GM21367 (cell line): ENCODE measurements at regions not wholly inside any gene's neighbourhood (a gene's known extent, or its start where the extent isn't known, plus 50 kb on each side); places are given as distances from the start of the nearest gene placed in this dataset.
"Not testable (repeated sequence)": the region's sequence is repeated elsewhere in the genome, so short reads cannot be mapped to it uniquely, and the experiment has no call there.

Source experiments
- ATAC-seq: cut with Tn5 transposase; IDR thresholded peaks from one replicate; pipeline ENCODE4 v1.9.1; 2021; ENCODE audit not compliant: unreplicated experiment

- ATAC-seq: no peak
Measured at GRCh38 chr15:62316413-62317060, 151.5 kb upstream of the C2CD4B start.

DNA sequence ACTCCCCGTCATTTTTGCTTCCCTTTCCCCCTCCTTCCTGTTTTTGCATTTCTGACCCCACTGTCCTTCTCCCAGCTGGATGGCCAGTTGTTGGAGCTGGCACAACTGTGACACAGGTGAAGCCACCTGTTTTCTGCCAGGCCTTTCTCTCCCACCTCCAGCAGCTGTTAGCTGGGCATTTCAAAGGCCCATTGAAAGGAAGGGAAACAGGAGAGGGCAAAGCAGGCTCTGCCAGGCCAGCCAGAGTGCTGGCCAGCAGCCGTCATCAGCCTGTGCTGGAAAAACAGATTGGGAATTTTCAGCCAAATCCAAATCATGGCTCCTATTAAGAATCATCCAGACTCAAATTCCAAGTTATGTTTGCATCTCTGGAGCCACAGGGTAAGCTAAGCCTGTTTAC, 155.2 kb upstream of the C2CD4B start:
- ATAC-seq: no peak

GRCh38 chr15:62323353-62323890, 158.3 kb upstream of the C2CD4B start:
- ATAC-seq: no peak

DNA sequence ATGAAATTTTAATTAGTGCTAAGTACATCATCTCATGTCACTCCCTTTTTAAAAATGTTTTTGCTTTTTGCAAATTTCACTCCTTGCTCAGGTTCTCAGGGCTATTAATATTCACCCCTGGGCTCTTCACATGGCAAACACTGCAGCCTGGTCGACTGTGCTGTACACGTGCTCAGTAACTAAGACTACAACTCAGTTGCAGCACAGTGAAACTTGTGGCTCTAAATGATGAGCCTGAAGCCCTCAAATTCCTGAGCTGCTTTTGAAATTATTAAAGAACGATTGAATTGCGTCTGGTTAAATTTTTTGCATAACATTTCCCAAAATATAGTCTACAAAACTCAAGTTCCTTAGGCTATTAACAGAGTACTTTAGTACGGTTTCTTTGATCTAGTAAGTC, 159.3 kb upstream of the C2CD4B start:
- no peak for ATAC-seq

DNA sequence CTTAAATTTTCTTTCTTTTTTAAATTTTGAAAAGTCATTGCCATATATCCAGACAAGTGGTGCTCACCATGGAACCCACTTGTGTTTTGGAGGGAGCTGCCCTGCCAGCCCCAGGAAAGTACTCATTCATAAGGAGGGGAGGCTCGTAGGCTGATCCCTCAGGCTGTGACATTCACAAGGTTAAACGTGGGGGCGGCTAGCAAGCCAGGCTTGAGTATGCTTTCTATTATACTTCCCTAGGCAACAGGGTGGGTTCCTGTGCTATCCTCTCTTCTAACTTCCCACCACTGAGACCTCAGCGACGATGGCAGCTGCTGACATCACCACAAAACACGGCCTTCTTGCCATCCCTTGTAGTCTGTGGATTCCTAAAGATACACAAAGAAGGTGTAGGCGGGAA, 160.5 kb upstream of the C2CD4B start:
- no peak for ATAC-seq

DNA sequence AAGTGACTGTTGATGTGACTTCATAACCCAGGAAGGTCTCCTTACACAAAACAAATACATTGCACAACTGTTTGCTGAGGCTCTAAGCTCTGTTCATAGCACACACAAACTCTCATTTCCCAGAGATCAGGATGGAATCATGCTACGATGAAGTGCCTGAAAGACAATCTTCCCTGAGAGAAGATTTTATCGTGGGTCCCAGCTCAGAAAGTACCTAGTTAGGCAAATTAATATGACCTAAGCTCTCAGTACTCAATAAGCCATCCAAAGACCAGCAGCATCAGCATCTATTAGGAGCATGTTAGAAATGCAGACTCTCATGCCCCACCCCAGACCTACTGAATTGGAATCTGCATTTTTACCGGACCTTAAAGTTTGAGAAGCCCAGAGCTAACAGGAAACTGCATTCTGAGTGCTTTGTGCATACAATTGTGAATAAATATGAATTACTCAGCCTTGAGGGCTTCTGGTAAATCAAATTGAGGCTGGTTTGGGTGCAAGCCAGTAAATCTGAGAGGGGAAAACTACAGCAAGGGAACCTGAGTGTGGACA, 161.5 kb upstream of the C2CD4B start:
- ATAC-seq: no peak

DNA sequence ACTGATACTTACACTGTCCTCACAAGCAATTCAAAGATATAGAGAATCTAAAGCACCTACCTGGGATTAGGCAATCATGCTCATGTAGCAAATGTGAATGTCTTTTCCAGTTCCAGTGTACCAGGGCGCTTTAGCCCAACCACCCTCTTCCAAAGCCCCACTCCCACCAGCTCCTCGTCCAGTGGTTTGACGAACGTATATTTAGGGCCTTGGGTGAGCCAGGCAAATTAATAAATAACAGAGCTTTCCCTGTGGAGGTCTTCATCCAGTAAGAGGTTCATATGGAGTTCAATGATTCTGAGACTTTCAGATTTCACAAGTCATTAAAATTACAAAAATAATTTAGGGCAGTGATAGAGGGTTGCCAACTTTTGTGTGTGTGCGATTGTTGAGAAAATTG, 162.3 kb upstream of the C2CD4B start:
- ATAC-seq: no peak

- ATAC-seq: not testable (repeated sequence)
Measured at GRCh38 chr15:62332472-62332871, 167.4 kb upstream of the C2CD4B start.

GRCh38 chr15:62334536-62334935, 169.5 kb upstream of the C2CD4B start:
- ATAC-seq: no peak

DNA sequence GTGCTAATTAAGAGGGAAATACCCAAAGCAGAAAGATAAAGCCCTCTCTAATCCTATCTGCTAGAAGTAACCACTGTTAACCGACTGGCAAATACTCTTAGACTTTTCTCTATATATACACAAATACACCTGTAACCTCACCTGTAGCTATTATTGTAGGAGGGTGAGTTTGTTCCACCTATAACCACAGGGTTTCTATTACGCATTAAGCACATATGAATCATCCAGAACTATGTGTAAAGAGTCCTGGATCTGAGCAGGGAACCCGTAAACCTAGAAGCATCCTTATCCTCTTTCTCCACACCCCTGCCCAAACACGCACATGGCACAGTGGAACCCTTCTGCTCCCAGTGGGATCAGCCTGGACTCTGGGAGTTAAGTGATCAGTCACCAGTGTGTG, 172.8 kb upstream of the C2CD4B start:
- ATAC-seq: no peak

- ATAC-seq: no peak
Measured at GRCh38 chr15:62338497-62338896, 173.4 kb upstream of the C2CD4B start.

DNA sequence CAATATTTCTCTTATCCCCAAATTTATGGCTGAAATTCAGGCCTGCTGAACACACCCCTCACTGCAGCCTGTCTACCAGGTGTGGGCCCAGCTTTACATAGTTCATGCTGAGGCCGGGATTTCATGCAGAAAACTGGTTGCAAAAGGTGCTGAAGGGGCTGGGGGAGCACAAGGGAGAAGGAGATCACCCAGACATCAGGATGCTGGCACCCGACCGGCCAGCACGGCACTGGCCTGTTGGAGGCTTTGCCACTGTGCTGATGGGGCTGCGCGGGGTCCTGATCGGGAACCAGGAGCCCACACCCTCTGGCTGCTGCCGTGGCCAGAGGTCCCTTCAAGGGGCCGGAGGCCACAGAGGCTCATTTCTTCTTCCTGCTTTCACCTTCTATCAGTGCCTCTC, 177.9 kb upstream of the C2CD4B start:
- ATAC-seq: no peak

- ATAC-seq: no peak
Measured at GRCh38 chr15:62343397-62343796, 178.3 kb upstream of the C2CD4B start.

DNA sequence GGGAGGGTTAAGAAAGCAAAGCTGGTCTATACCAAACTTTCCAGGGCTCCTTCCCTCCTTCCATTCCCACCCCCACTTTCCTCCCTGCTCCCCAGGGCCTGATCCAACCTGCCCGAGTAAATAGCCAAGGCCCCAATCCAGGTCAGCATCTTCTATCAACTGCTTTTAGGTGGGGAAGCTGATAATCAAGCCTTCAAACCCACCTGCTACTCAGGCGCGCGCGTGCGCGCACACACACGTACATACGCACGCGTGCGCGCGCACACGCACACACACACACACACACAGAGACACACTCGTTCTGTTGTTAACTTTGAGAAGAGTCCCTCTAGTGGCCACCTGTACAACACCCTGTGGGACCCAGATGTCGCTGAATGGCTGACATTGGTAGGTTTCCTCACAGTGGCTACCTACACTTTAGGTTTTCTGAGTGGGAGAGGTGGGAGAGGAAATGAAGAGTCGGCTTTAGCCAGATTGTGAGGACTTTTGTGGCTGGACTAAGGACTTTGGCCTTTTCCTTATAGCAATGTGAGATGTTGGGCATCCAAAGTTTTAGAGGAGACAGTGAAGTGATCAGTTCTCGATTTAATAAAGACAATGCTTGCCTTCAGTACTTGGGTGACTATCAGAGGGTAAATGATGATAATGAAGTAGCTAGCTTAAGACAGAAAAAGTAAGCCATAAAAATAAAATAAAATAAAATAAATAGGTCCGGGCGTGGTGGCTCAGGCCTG, 179.9 kb upstream of the C2CD4B start:
- peak; percentile 95 for ATAC-seq

DNA sequence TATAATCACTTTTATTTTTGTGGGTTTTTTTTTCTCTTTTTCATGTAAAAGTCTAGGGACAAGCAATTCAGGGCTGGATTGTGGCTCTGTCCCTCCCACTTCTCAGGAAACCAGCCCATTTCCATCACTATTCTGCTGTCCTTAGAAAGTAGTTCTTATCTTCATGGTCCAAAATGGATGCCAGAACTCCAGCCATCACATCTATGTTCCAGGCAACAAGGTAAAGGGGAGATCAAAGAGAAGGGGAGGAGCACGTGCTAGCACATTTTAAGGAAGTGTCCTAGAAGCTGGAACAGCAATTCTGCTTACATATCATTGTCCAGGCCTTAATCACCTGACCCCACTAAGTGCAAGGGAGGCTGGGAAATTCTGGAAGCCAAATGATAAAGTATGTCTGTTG, 181.1 kb upstream of the C2CD4B start:
- ATAC-seq: no peak

DNA sequence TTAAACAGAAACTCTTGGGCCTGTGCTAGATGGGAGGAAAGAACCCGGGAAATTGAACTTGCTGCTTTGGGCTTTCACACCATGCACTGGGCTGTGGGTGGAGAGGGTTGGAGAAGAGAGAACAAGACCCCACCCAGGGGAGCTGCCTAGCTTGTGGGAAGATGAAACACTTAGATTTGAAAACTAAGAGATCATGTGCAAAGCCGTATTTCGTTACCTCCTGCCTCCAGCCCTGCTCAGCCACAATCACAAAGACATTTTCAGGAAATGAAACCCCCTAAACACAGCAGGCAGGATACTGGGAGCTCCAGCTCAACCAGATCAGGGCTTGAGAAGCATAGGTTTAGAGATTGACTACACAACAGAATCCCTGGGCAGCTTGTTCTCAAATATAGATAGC, 183.0 kb upstream of the C2CD4B start:
- no peak for ATAC-seq

- ATAC-seq: no peak
Measured at GRCh38 chr15:62348623-62349022, 183.5 kb upstream of the C2CD4B start.

DNA sequence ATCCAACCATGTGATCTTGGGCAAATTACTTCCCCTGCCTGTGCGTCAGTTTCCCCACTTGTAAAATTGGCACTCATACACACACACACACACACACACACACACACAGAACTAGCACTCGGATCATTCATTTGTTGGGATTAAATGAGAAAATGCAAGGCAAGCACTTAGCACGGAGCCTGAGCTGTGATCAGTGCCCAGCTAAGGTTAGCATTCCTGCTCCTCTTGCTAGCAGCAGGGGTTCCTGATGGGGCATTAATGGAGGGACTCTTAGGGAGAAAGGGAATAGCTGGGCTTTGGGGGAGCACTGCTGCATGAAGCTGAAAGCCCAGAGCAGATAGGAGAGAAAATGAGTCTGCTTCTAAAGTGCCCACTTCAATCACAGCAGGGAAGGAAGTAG, 187.7 kb upstream of the C2CD4B start:
- no peak for ATAC-seq

- ATAC-seq: no peak
Measured at GRCh38 chr15:62357431-62357830, 192.3 kb upstream of the C2CD4B start.

DNA sequence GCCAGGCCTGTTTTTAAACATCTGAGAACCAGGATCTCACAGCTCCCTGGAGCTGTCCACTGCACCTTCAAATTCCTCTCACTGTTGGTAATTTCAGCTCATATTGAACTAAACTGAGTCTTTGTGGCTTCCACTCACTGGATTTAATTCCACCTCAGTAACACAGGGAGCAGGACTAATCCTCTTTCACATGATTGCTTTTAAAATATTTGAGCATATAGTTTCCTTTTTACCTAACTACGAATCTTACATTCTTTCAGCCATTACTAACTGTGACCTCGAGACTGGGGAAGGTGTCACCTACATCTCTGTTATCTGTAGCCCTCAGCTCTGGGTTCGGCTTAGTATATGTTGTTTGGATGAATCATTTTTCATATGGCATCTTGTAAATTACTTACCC, 194.3 kb upstream of the C2CD4B start:
- no peak for ATAC-seq

GRCh38 chr15:62360332-62361097, 195.4 kb upstream of the C2CD4B start:
- no peak for ATAC-seq

- no peak for ATAC-seq
Measured at GRCh38 chr15:62362144-62362543, 197.1 kb upstream of the C2CD4B start.
